ENCODE measurements at regions not wholly inside any gene's neighbourhood (a gene's known extent, or its start where the extent isn't known, plus 50 kb on each side); places are given as distances from the start of the nearest gene placed in this dataset.

DNA sequence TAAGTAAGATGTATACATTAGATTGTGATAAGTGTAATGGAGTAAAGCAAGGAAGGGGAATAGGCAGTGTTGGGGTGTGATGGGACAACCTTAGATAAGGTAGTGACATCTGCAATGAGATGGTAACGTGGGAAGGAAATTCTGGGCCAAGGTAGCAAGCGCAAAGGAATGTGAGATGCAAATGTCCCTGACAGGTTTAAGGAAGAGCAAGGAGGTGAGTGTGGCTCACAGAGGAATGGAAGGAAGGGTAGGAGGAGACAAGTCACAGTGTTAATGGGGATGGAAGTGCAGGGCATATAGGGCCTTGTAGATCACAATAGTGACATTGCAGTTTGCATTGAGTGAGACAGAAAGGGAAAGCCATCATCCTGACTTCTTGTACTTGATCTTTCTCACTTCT is 170.9 kb upstream of the FAM98A start:
- TF ChIP-seq, protein P1, sequence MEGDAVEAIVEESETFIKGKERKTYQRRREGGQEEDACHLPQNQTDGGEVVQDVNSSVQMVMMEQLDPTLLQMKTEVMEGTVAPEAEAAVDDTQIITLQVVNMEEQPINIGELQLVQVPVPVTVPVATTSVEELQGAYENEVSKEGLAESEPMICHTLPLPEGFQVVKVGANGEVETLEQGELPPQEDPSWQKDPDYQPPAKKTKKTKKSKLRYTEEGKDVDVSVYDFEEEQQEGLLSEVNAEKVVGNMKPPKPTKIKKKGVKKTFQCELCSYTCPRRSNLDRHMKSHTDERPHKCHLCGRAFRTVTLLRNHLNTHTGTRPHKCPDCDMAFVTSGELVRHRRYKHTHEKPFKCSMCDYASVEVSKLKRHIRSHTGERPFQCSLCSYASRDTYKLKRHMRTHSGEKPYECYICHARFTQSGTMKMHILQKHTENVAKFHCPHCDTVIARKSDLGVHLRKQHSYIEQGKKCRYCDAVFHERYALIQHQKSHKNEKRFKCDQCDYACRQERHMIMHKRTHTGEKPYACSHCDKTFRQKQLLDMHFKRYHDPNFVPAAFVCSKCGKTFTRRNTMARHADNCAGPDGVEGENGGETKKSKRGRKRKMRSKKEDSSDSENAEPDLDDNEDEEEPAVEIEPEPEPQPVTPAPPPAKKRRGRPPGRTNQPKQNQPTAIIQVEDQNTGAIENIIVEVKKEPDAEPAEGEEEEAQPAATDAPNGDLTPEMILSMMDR (IDR thresholded peaks at IDR 0.05; ENCODE audit: low read depth, low read length): no peak
- TF ChIP-seq MYC (IDR thresholded peaks at IDR 0.05; ENCODE audit: low read depth, low read length) (no peak), POLR2A (IDR thresholded peaks at IDR 0.05; ENCODE audit: extremely low read depth, insufficient read length) (no peak)
- TF ChIP-seq, protein P2, sequence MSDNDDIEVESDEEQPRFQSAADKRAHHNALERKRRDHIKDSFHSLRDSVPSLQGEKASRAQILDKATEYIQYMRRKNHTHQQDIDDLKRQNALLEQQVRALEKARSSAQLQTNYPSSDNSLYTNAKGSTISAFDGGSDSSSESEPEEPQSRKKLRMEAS (IDR thresholded peaks at IDR 0.05; ENCODE audit: low read depth, low read length): no peak
- no peak overlapping the region for H3K4me3 ChIP-seq (ENCODE audit: low read depth, low read length)
- no peak for DNase-seq (ENCODE audit: low read depth)

DNA sequence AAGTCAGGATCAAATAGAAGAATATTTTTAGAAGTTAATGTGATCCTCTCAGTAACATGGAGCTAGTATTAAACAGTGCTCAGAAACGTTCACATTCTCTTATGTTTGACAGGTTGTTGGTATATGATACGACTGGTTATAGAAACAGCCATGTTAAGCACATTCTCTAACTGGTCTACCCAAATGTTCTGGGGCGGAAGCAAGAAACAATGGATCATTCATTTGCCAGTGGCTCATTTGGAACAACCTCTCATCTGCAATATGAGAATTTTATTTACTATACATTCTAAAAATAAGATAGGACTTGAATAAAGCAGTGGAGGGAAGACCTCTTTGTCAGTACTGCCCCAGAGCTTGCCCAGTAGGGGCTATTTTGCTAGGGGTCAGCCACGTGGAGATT is 167.1 kb upstream of the FAM98A start:
- TF ChIP-seq, protein P1 (IDR thresholded peaks at IDR 0.05; ENCODE audit: low read depth, low read length): no peak
- DNase-seq (ENCODE audit: low read depth): no peak
- H3K4me3 ChIP-seq (ENCODE audit: low read depth, low read length): no peak overlapping the region

DNA sequence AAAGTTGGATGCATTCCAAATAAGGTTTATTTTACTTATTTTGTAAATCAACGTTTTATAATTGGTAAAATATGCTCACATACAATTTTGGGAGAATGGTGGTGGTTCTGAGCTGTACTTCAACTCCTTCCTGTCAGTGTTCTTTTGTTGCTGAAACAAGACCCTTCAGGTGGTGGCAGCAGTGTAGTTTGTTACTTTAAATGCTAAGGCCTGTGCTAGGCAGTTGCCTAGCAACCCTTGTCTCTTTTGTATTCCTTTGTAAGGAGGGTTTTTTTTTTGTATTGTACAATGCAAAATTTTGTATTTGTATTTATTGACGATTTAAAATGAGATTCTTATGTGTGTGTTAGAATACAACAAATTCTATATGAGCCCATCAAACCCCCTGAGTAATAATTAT is 166.0 kb upstream of the FAM98A start:
- TF ChIP-seq POLR2A (IDR thresholded peaks at IDR 0.05; ENCODE audit: extremely low read depth, insufficient read length) (no peak), MYC (IDR thresholded peaks at IDR 0.05; ENCODE audit: low read depth, low read length) (no peak)
- TF ChIP-seq, protein P2 (IDR thresholded peaks at IDR 0.05; ENCODE audit: low read depth, low read length): no peak
- TF ChIP-seq, protein P1 (IDR thresholded peaks at IDR 0.05; ENCODE audit: low read depth, low read length): no peak
- no peak for DNase-seq (ENCODE audit: low read depth)
- no peak overlapping the region for H3K4me3 ChIP-seq (ENCODE audit: low read depth, low read length)

DNA sequence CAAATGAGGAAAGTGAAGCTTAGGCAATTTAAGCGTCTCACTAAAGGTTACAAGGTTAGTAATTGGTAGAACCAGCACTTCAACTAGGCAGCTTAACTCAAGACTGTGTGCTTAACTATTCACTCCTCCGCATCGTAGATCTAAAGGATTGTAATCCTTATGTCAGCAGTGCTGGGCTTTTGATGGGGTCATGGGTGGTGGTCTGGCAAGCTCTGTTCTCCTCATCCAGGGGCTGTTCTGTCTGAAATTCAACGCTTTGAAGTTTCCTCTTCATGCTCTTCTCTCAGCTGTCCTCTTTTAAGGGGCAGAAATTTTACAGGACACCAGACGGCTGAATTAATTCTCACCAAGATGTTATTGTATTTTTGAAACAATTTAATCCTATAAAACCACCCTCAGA is 165.5 kb upstream of the FAM98A start:
- no peak for DNase-seq (ENCODE audit: low read depth)
- TF ChIP-seq, protein P2 (IDR thresholded peaks at IDR 0.05; ENCODE audit: low read depth, low read length): no peak
- TF ChIP-seq, protein P1 (IDR thresholded peaks at IDR 0.05; ENCODE audit: low read depth, low read length): no peak
- no peak for TF ChIP-seq MYC (IDR thresholded peaks at IDR 0.05; ENCODE audit: low read depth, low read length)
- TF ChIP-seq POLR2A (IDR thresholded peaks at IDR 0.05; ENCODE audit: extremely low read depth, insufficient read length): no peak
- H3K4me3 ChIP-seq (ENCODE audit: low read depth, low read length): no peak overlapping the region

DNA sequence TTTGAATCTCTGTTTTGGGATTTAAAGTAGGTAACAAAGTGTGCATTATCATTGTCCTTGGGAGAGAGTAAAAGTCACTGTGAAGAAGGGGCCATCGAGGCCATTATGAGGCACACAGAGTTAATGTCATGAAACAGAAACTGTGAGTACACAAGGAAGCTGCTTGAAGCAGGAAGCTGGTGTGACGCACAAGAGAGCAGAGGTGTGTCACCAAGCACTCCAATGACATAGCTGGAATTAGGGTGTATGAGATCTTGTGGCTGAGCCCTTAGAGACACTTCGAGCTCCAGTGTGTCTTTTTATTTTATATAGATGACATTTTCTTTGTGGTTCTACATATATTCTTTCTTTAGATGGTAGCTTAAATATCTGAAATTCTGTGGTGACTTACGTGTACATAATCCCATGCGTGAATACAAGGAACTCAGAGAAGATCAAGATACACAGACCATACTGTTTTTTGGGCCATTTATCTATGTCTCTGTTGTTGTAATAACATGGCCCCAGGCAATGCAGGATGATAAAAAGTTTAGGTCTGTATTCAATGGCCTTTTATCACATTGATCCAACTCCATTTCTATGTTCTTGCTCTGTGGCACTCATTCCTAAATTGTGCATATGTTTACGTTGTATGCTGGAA is 164.7 kb upstream of the FAM98A start:
- no peak overlapping the region for H3K4me3 ChIP-seq (ENCODE audit: low read depth, low read length)
- TF ChIP-seq MYC (IDR thresholded peaks at IDR 0.05; ENCODE audit: low read depth, low read length): no peak
- TF ChIP-seq, protein P2 (IDR thresholded peaks at IDR 0.05; ENCODE audit: low read depth, low read length): no peak
- no peak for TF ChIP-seq POLR2A (IDR thresholded peaks at IDR 0.05; ENCODE audit: extremely low read depth, insufficient read length)
- TF ChIP-seq, protein P1 (IDR thresholded peaks at IDR 0.05; ENCODE audit: low read depth, low read length): no peak
- no peak for DNase-seq (ENCODE audit: low read depth)

DNA sequence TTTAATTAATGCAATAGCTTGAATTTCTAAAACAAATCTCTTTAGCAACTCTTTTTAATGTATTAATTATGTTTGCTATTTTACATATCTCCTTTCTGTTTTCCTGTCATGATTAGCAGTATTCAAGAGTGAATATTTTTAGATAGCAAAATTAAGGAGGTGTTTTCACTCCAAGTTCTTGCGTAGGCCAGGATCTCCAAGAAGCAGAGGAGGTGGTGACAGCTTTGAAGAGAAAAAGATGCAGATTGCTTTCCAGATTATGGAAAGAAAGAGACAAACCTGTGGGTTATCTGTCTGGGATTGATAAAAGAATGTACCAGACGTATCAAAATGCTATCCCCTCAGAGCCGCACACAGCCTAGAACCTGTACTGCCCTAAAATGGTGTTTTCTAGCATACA is 163.5 kb upstream of the FAM98A start:
- H3K4me3 ChIP-seq (ENCODE audit: low read depth, low read length): no peak overlapping the region
- TF ChIP-seq, protein P2 (IDR thresholded peaks at IDR 0.05; ENCODE audit: low read depth, low read length): no peak
- TF ChIP-seq MYC (IDR thresholded peaks at IDR 0.05; ENCODE audit: low read depth, low read length) (no peak), POLR2A (IDR thresholded peaks at IDR 0.05; ENCODE audit: extremely low read depth, insufficient read length) (no peak)
- TF ChIP-seq, protein P1 (IDR thresholded peaks at IDR 0.05; ENCODE audit: low read depth, low read length): no peak
- DNase-seq (ENCODE audit: low read depth): no peak
